ENCODE measurements at regions not wholly inside any gene's neighbourhood (a gene's known extent, or its start where the extent isn't known, plus 50 kb on each side); places are given as distances from the start of the nearest gene placed in this dataset.

DNA sequence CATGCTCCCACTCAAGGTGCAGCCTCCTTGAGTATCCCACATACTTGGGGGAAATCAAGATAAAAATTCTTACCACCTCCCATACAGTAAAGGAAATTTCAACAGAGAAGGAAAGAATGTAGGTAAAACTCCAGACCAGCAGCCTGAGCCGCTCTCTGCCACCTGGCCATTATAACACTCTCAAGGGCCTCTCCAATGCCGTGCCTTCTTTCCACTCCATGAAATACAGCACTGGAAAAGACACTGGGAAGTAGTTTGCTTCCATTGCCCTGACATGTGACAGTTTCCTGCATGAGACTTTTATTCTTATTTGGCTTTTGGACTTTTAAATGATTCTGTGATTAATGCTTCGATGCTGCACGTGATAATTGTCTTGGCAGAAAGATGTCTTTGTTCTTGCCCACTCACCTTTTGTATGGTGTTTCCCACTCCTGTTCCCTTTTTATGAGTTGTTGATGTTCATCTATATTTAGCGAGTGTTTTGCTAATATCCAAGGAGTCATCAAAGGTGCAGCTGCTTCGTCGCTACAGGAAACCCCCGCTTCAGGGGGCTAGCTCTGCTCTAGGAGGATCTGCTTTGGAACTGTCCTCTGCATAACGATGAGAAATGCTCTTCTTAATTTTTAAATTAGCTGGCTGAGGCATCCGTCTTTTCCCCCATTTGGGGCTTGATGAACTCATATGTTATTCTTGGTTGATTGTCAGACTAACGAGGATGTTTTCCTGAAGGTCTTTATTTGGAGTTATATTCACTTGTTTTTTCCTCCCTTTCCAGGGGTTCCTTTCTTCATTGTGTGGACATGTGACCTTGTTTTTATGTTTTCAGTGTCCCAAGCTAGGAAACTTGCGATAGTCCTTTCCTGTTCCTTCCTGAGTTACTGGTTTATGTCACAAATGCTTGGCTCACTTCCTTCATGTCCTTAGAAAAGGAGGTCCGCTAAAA is 179.4 kb downstream of the TXNL1 start:
- TF ChIP-seq POLR2A (IDR thresholded peaks at IDR 0.05; ENCODE audit: low read depth, low read length) (no peak), POLR2AphosphoS5 (IDR thresholded peaks at IDR 0.05; ENCODE audit: low read depth, low read length) (no peak)

All from GM12891 (cell line).